IPS-15b (cell line): ENCODE measurements at regions not wholly inside any gene's neighbourhood (a gene's known extent, or its start where the extent isn't known, plus 50 kb on each side); places are given as distances from the start of the nearest gene placed in this dataset.

Experiments
- H3K27me3 ChIP-seq: one replicate; pipeline ENCODE4 v1.6.1; 2013; ENCODE audit warnings: low read length; ENCODE audit not compliant: control insufficient read depth, insufficient read depth
- H3K36me3 ChIP-seq: one replicate; pipeline ENCODE4 v1.6.1; 2013; ENCODE audit warnings: low read length; ENCODE audit not compliant: control insufficient read depth, insufficient read depth
- H3K4me1 ChIP-seq: one replicate; pipeline ENCODE4 v1.6.1; 2013; ENCODE audit warnings: mild to moderate bottlenecking, low read length; ENCODE audit not compliant: control insufficient read depth, insufficient read depth
- H3K4me3 ChIP-seq: one replicate; pipeline ENCODE4 v1.5.1; 2013; ENCODE audit warnings: low read depth, low read length
- H3K9ac ChIP-seq: one replicate; pipeline ENCODE4 v1.6.1; 2013; ENCODE audit warnings: low read depth, mild to moderate bottlenecking, low read length
- H3K9me3 ChIP-seq: one replicate; pipeline ENCODE4 v1.6.1; 2013; ENCODE audit warnings: mild to moderate bottlenecking, low read length; ENCODE audit not compliant: control insufficient read depth, insufficient read depth

DNA sequence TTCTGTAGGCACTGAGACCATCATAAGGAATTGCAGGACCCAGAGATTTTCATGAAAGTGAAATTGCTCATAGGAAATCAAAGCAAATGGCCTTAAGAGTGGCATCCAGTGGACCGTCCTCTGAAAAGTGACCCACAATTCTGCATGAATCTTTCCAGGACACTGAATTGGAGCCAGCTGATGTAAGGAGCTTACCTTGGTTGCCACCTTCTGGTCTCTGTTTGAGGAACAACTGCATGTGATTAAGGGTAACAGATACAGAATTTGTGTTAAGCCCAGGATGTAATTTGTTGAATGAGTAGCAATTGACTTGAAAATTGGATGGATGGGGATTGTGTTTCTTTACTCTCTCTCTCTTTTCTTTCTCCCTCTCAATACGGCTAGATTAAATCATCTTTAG is 49.9 kb upstream of the GAS1 start:
- H3K36me3 ChIP-seq: no peaks in the 10 kb centered on the region
- no peaks in the 10 kb centered on the region for H3K4me1 ChIP-seq
- H3K9ac ChIP-seq: no peak overlapping the region
- H3K27me3 ChIP-seq: no peaks in the 10 kb centered on the region
- H3K9me3 ChIP-seq: no peaks in the 10 kb centered on the region
- H3K4me3 ChIP-seq: no peak overlapping the region

DNA sequence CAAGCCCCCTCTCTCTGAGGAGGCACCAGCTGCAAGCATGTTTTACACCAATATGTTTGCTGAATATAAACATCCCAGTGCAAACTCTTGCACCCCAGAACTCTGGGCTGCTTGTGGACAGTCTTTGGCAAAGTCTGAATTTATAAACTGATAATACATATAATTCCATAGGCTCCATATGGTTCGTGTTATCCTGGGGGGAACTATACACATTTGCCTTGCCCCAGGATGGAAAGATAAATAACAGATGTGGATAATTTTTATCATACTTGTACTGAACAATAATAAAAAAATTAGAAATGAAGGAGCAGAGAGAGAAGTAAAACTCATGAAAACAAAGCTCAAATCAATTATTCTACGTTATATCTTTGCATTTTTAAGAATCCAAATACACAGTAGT is 50.6 kb upstream of the GAS1 start:
- H3K27me3 ChIP-seq: no peaks in the 10 kb centered on the region
- no peaks in the 10 kb centered on the region for H3K4me1 ChIP-seq
- no peak overlapping the region for H3K4me3 ChIP-seq
- no peak overlapping the region for H3K9ac ChIP-seq
- H3K9me3 ChIP-seq: no peaks in the 10 kb centered on the region
- no peaks in the 10 kb centered on the region for H3K36me3 ChIP-seq

DNA sequence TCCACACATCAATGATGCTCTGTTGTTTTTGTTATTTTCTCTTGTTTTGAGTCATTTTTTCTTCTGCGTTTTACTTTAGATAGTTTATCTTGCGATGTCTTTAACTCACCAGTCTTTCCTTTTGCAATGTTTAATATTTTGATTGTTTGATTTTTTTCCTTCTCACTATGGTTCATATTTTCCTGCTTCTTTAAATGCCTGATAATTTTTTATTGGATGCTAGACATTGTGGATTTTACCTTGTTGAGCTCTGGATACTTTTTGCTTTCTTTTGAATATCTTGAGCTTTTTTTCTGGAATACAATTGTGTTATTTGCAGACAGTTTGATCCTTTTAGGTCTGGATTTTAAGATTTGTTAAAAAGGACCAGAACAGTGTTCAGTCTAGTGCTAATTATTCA is 55.2 kb upstream of the GAS1 start:
- no peaks in the 10 kb centered on the region for H3K4me1 ChIP-seq
- H3K9me3 ChIP-seq: no peaks in the 10 kb centered on the region
- H3K9ac ChIP-seq: no peak overlapping the region
- no peaks in the 10 kb centered on the region for H3K36me3 ChIP-seq
- H3K4me3 ChIP-seq: no peak overlapping the region
- H3K27me3 ChIP-seq: no peaks in the 10 kb centered on the region

DNA sequence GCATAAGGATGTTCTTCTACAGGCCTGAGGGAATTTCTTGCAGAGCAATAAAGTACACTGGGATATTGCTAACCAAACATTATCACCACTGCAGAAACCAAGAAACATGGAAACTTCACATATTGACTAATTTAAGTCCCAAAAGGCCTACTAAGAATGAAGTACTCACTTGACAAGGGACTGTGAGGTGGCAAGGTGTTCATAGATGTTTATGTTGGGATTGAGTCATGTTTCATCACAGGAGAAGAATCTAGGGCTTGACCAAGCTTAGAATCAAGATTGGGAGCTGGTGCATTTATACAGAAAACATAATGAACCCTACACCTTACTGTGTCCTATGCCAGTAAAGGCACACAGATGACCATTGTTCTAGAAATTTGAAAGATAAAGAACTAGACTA is 56.7 kb upstream of the GAS1 start:
- H3K4me3 ChIP-seq: no peak overlapping the region
- no peaks in the 10 kb centered on the region for H3K36me3 ChIP-seq
- no peak overlapping the region for H3K9ac ChIP-seq
- H3K4me1 ChIP-seq: no peaks in the 10 kb centered on the region
- no peaks in the 10 kb centered on the region for H3K27me3 ChIP-seq
- H3K9me3 ChIP-seq: no peaks in the 10 kb centered on the region

DNA sequence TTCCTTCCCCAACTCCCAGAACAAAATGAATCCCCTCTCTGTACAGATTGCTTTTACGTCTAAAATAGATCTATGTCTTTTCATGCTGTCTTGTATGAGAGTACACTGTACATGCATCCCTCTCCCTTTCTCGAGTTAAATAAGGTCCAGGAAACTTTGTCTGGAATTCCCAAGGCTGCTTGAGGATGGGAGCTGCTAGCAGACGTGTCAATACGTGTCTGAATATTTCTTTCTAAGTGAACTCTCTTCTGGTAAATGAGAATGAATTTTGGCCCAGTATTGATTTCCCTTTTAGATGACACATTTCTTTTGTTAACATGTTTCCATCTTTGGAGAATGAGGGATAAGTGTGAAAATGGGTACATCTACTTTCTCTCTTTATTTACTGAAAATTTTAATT is 59.6 kb upstream of the GAS1 start:
- Histone ChIP-seq H3K27me3 (no peaks in the 10 kb centered on the region), H3K9me3 (no peaks in the 10 kb centered on the region), H3K36me3 (no peaks in the 10 kb centered on the region), H3K4me3 (no peak overlapping the region), H3K4me1 (no peaks in the 10 kb centered on the region), H3K9ac (no peak overlapping the region)

DNA sequence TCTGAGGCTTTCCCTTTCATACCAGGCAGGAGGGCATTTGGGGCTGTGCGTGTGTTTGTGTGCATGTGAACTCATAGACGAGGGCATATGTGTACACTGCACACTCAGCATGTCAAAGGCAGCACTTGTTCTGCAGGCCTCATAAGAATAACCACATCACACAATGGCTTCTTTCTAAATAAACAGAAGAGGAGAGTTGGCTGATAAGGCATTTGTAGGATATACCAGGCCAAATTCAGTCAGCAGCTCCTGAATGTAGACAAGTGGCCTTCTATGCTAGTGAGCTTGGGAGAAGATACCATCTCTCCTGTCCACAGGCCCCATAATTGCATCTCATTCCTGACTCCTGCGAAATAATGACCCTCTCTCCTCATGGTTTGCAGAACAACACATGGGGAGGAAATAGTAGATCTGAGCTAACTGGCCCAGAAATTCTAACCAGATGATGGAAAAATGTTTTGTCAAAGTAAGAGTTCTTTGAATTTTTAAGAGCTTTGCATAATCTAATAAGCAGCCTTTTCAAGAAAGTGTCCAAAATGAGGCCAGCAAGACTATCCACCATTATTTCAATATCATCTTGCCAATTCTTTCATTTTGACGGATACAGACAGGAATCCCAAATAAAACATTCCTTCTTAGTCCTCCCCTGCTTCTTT is 60.5 kb upstream of the GAS1 start:
- no peak overlapping the region for H3K4me3 ChIP-seq
- no peaks in the 10 kb centered on the region for H3K27me3 ChIP-seq
- no peaks in the 10 kb centered on the region for H3K36me3 ChIP-seq
- no peaks in the 10 kb centered on the region for H3K9me3 ChIP-seq
- H3K9ac ChIP-seq: no peak overlapping the region
- no peaks in the 10 kb centered on the region for H3K4me1 ChIP-seq

DNA sequence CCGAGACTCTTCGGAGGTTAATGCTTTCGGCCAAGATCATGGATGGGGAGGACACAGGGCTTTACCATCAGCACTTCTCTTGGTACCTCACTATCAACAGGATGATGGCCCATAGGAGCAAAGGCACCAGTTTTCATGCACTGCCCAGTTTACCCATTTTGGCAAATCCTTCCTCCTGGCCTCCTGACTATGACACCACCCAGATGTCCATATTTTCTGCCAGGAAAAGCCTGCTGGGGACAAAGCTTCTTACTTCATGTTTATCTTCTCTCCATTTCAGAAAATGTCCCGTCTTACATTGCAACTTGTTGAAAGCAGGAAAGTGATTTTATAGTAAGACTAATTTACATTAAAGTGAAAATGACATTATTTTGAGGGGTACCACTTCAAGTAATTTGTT is 61.4 kb upstream of the GAS1 start:
- no peaks in the 10 kb centered on the region for H3K36me3 ChIP-seq
- no peaks in the 10 kb centered on the region for H3K4me1 ChIP-seq
- no peak overlapping the region for H3K4me3 ChIP-seq
- no peak overlapping the region for H3K9ac ChIP-seq
- H3K27me3 ChIP-seq: no peaks in the 10 kb centered on the region
- H3K9me3 ChIP-seq: no peaks in the 10 kb centered on the region

DNA sequence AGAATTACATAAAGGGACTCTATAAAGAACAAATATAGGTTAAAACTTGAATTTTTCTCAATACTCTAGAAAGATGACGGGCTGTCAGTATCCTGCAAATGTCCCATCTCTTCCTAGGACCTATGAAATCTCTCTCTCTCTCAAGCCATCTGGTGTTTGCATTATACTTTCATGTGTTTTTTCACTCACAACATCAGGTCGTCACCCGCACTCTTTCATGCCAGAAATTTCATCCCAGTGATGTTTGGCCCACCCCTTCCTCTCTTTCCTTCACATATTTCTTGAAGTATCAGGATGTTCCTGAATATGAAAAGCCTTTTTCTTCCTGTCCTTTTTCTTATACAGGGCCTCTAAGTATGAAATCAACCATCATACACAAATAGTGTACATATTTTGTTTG is 63.3 kb upstream of the GAS1 start:
- Histone ChIP-seq H3K9ac (no peak overlapping the region), H3K4me1 (no peaks in the 10 kb centered on the region), H3K36me3 (no peaks in the 10 kb centered on the region), H3K27me3 (no peaks in the 10 kb centered on the region), H3K9me3 (no peaks in the 10 kb centered on the region), H3K4me3 (no peak overlapping the region)

DNA sequence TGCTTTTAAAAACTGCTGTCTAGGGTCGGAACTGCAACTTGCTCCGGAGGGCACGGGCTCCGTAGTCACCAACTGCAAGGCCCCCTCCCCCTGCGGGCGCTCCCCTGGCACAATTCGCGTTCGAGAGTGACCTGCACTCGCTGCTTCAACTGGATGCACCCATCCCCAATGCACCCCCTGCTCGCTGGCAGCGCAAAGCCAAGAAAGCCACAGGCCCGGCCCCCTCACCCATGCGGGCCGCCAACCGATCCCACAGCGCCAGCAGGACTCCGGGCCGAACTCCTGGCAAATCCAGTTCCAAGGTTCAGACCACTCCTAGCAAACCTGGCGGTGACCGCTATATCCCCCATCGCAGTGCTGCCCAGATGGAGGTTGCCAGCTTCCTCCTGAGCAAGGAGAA is 64.2 kb upstream of the GAS1 start:
- H3K4me3 ChIP-seq: no peak overlapping the region
- H3K9ac ChIP-seq: no peak overlapping the region
- H3K27me3 ChIP-seq: no peaks in the 10 kb centered on the region
- H3K36me3 ChIP-seq: no peaks in the 10 kb centered on the region
- H3K4me1 ChIP-seq: no peaks in the 10 kb centered on the region
- no peaks in the 10 kb centered on the region for H3K9me3 ChIP-seq

DNA sequence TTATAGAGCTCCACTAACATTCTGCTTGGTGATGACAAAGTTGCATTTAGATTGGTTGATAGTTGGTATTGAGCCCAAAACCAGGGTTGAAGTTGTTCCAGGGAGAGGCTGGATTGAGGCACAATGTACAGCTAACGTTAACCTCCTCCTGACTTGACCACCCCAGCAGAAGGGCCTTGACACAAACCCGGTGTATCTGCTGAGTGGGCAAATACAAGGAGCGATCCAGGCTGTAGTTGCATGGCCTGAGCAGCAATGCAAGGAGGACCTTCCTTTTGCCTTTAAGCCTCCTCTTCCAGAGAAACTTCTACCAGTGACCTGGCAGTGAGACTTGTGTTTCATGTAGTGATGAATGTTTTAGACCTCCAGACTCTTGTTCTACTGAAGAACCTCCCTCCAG is 66.2 kb upstream of the GAS1 start:
- H3K27me3 ChIP-seq: no peaks in the 10 kb centered on the region
- no peaks in the 10 kb centered on the region for H3K4me1 ChIP-seq
- H3K4me3 ChIP-seq: no peak overlapping the region
- H3K9me3 ChIP-seq: no peaks in the 10 kb centered on the region
- no peak overlapping the region for H3K9ac ChIP-seq
- no peaks in the 10 kb centered on the region for H3K36me3 ChIP-seq

DNA sequence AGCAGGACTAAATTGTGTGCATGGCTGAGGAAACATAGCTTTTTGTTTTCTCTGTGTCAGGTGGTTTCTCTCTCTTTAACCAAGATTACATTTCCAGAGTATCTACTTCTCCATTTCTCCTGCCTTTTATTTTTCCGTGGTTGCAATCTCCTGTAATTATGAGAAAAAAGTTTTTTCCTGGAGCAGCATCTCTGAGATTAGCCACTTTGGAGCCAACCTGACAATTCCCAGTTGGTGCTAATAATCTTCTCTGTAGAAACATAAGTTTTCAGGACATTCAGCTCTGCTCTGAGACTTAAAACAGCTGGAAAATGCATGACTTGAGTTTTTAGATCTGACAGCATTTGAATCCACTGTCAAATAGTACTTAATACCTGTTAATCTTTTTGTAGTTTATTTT is 67.1 kb upstream of the GAS1 start:
- no peaks in the 10 kb centered on the region for H3K27me3 ChIP-seq
- no peaks in the 10 kb centered on the region for H3K36me3 ChIP-seq
- no peaks in the 10 kb centered on the region for H3K4me1 ChIP-seq
- H3K9me3 ChIP-seq: no peaks in the 10 kb centered on the region
- H3K9ac ChIP-seq: no peak overlapping the region
- H3K4me3 ChIP-seq: no peak overlapping the region

DNA sequence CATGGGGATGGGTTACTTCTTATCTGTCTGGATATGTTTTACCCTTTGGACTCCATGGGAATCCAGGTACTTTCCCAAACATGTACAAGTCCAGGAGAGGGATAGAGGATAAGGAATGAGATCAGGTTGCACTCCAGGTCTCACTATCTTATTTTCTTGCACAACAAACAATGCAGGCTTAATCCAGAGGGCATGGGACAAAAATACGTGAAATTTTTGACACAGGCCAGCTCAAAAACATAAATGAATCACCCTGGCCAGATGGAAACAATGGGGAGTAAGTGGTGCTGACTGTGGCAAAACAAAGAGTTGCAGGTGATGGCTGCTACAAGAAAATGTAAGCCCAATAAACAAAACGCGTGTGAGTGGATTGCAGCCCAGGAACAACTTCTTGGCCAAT is 69.4 kb upstream of the GAS1 start:
- H3K4me1 ChIP-seq: no peaks in the 10 kb centered on the region
- H3K36me3 ChIP-seq: no peaks in the 10 kb centered on the region
- H3K27me3 ChIP-seq: no peaks in the 10 kb centered on the region
- no peak overlapping the region for H3K9ac ChIP-seq
- H3K9me3 ChIP-seq: no peaks in the 10 kb centered on the region
- H3K4me3 ChIP-seq: no peak overlapping the region
